D721Med (cell line): ENCODE measurements at regions not wholly inside any gene's neighbourhood (a gene's known extent, or its start where the extent isn't known, plus 50 kb on each side); places are given as distances from the start of the nearest gene placed in this dataset.
"Not testable (repeated sequence)": the region's sequence is repeated elsewhere in the genome, so short reads cannot be mapped to it uniquely, and the experiment has no call there.

Experiments used
- DNase-seq: peaks from one replicate; pipeline ENCODE4 v3.0.0; 2011; ENCODE audit warnings: low spot score; ENCODE audit not compliant: insufficient read length
- FAIRE-seq: peaks from 2 replicates; lab custom pipeline; 2011; peaks lifted over from hg19 to GRCh38; lab: Jason Lieb, UNC
- TF ChIP-seq, protein P1 (sequence below): IDR thresholded peaks from 2 replicates; pipeline ENCODE4 v1.5.1; 2012; ENCODE audit warnings: mild to moderate bottlenecking, control low read depth; ENCODE audit not compliant: insufficient read depth; ENCODE audit errors: missing control alignments

DNA sequence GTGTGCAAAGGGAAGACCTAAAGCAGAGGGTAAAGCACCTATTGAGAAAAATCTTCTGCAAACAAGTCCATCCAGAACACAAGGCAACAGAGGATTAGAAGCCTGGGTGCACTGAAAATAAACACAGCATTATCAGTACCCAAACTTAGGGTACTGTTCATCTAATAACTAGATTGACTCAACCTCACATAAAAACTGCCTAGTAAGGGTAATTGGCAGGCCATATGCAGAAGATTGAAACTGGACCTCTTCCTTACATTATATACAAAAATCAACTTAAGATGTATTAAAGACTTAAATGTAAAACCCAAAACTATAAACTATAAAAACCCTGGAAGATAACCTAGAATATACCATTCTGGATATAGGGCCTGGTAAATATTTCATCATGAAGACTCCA is 91.2 kb upstream of the SIRPG start:
- FAIRE-seq = no peak
- no peak for DNase-seq
- TF ChIP-seq, protein P1, sequence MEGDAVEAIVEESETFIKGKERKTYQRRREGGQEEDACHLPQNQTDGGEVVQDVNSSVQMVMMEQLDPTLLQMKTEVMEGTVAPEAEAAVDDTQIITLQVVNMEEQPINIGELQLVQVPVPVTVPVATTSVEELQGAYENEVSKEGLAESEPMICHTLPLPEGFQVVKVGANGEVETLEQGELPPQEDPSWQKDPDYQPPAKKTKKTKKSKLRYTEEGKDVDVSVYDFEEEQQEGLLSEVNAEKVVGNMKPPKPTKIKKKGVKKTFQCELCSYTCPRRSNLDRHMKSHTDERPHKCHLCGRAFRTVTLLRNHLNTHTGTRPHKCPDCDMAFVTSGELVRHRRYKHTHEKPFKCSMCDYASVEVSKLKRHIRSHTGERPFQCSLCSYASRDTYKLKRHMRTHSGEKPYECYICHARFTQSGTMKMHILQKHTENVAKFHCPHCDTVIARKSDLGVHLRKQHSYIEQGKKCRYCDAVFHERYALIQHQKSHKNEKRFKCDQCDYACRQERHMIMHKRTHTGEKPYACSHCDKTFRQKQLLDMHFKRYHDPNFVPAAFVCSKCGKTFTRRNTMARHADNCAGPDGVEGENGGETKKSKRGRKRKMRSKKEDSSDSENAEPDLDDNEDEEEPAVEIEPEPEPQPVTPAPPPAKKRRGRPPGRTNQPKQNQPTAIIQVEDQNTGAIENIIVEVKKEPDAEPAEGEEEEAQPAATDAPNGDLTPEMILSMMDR = no peak

DNA sequence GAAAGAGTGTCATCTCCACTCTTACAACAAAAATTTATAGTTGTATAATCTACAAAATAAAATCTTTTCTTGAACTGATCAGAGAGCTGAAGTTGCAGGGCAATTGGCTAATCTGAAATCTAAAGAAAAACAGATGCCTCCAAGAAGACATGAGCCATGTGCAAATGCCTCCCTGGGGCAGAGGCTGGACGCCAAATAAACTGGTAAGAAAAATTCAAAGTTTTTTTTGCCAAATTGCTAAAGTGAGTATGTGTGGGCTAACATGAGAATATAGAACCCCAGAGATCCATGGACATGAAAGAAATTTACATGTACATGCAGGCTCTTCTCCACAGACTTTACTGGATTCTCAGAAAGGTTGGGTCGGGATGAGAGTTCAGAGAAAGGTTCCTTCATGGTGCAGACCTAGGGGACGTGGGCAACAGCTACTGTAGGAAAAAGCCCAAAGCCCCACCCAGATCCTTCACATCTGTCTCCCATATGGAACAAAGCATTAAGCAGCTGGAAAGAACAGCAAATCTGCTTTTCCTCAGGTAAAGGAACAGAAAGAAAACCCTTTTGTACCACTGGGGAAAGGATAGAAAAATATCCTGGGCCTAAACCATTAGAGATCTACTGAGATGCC is 90.5 kb upstream of the SIRPG start:
- no peak for FAIRE-seq
- DNase-seq = no peak
- TF ChIP-seq, protein P1 = no peak

DNA sequence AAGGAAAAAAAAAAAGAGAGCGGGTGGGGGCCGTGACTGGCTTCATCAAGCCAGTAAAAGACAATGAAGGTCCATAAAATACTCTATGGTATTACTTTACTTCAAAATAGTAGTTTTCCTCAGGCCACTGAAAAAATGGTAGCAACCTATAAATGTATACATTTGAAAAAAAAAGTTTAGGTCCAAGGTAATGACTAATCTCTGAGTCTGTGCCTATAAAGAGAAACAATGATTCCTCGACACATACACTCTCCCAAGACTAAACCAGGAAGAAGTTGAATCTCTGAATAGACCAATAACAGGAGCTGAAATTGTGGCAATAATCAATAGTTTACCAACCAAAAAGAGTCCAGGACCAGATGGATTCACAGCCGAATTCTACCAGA is 84.5 kb upstream of the SIRPG start:
- DNase-seq = not testable (repeated sequence)

DNA sequence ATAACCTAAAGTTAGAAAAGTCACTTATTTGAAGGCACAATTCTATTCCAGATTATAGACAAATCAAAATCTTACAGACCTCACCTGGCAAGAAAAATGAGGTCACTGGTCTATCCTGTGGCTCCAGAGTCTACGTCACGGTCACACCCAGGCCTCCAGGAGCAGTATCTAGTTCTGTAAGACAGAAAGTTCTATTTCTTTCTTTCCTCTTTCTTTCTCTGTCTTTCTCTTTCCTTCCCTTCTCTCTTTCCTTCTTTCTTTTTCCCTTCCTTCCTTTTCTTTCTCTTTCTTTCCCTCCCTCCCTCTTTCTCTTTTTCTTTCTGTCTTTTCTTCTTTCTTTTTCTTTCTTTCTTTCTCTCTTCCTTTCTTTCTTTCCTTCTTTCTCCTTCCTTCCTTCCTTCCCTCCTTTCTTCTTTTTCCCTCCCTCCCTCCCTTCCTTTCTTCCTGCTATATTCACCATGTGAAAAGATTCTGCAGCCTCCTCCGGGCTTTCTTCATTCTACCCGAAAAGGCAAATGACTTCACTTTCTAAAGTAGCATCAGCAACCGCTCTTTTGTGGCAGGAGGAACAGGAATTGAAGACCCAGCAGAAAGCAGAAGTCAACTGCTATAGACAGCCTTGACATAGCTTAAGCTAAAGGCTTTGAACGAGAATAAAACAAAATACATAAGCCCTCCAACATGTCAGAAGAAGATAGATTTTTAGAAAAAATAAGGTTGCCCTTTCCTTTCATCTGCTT is 83.9 kb upstream of the SIRPG start:
- TF ChIP-seq, protein P1 = no peak
- DNase-seq (no peak), FAIRE-seq (no peak)

More for the DNA sequence above, 84.5 kb upstream of the SIRPG start:
- FAIRE-seq = not testable (repeated sequence)

DNA sequence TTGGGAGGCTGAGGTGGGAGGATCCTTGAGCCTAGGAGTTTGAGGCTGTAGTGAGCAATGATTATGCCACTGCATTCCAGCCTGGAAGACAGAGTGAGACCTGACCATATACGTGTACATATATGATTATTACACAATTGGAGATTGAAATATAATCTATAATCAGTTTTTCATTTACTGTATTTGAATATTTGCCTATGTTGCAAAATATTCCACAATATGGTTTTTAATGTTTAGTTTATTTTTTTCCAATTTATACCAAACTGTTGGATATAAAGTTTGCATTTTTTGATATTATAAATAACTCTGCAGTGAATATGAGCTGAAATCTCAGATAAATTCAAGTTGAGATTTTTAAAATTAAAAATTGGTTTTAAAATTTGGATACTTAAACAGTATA is 79.6 kb upstream of the SIRPG start:
- FAIRE-seq (no peak), DNase-seq (no peak)
- TF ChIP-seq, protein P1 = no peak

DNA sequence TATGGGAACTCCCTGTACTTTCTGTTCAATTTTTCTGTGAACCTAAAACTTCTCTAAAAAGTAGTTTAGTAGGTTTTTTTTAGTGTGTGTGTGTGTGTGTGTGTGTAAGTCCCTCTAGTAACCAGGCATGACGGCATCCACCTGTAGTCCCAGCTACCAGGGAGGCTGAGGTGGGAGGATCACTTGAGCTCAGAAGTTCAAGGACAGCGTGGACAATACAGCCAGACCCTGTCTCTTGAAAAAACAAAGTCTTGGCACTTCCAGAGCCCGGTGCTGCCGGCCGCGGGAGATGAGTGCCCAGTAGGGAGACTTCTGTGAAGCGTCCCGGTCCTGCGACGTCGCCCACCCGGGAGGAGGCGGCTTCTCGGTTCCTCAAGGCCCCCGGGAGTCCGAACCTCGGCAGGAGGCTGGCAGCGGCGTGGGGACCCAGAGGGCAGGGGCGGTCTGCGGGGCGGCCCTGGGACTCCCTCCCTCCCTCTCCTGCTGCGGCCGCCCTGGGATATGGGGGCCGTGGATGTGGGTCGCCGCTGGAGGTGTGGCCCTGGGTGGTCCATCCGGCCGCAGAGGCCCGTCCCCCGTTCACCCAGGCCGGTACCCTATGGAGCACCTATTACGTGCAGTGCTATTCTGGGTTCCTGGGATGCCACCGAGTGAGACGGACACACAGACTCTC is 78.0 kb upstream of the SIRPG start:
- FAIRE-seq = no peak
- no peak for DNase-seq
- TF ChIP-seq, protein P1 = no peak

DNA sequence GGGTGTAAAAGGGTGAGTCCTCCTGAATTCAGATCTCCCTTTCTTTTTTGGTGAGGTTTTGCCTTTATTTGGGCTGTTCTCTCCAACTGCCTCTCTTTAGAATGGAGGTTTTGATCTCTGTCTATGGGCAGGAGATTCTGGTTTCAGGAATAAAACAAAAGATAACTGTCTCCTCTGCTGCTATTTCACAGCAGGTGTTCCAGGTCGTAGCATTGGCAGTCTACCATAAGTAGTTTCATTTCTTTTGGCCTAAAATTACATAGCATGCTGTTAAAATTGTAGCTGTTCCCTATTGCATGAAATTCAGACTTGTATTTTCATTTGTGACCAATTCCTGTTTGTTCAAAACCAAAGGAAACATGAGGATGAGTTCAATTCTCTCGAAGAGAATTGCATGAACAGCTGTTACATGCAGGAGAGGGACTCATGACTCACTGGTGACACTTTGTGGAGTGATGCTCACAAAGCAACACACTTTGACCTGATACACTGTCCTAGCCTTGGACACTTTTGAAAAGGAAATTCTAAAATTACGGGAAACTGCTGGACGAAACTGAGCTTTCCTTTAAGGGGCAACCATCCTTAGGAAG is 76.8 kb upstream of the SIRPG start:
- FAIRE-seq = no peak
- no peak for DNase-seq
- TF ChIP-seq, protein P1 = no peak

DNA sequence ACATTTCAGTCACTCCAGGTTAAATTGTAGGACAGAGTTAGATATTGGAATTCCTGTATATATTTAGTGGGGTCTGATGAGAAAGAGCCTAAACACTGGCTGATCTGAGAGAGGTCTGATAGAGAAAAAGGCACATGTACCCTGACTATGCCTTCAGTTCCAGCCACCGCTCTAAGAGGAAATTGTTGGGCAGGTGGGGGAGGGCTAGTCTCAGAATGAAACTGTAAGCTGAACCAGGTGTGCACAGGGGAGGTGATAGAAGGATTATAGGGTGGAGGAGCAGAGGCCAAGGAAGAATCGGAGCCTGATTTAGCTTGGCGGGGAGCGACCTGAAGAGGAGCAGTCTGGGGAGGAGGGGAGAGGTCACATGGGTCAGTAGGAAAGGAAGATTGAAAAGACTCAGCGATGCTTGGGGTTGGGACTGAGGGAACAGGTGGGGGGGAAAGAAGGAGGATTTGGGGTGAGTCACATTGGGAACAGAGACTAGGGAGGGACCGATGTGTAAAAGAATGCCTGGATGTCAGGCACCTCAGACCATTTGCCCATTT is 74.3 kb upstream of the SIRPG start:
- not testable (repeated sequence) for FAIRE-seq, DNase-seq

DNA sequence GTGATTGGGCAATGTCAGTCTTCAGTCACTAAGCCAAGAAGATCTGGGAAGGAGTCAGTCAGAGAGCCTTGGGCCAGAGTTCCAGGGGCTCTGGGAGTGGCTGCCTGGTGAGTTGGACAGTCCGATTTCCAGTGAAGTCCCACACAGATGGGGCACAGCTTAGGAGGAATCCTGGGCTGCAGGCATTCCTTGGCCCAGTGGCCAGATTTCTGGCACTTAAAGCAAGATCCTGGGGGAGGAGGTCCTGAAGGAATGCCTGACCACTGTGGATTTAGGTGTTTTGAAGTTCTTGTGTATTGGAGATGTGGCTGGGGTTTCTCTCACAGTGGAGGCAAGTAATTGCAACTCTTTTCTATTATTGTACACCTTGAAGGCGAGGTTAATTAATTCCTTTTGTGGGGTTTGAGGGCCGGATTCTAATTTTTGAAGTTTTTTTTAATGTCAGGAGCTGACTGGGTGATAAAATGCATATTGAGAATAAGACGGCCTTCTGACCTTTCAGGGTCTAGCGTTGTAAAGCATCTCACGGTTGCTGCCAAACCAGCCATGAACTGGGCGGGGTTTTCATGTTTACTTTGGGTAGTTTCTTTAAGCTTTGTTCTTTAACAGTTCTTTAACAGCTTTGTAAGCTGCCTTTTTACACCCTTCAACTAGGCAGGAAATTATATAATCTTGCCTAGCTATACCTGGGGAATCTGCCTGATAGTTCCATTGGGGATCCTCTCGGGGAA is 73.6 kb upstream of the SIRPG start:
- not testable (repeated sequence) for FAIRE-seq, DNase-seq

DNA sequence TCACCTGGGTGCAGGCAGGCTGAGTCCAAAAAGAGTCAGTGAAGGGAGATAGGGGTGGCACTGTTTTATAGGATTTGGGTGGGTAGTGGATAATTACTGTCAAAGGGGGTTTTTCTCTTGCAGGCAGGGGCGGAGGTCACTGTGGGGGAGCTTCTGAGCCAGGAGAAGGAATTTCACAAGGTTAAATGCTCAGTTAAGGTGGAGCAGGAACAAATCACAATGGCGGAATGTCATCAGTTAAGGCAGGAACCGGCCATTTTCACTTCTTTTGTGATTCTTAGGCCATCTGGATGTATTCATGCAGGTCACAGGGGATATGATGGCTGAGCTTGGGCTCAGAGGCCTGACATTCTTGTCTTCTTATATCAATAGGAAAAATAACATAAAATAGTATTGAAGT is 69.7 kb upstream of the SIRPG start:
- not testable (repeated sequence) for FAIRE-seq, DNase-seq
